GM18511 (cell line): ENCODE measurements at regions not wholly inside any gene's neighbourhood (a gene's known extent, or its start where the extent isn't known, plus 50 kb on each side); places are given as distances from the start of the nearest gene placed in this dataset.
"Not testable (repeated sequence)": the region's sequence is repeated elsewhere in the genome, so short reads cannot be mapped to it uniquely, and the experiment has no call there.

ENCODE experiments used
- ATAC-seq: cut with Tn5 transposase; IDR thresholded peaks from one replicate; pipeline ENCODE4 v1.9.1; 2021; ENCODE audit warnings: mild to moderate bottlenecking, moderate library complexity; ENCODE audit not compliant: unreplicated experiment

GRCh38 chr20:40955326-40955725 is 73.3 kb upstream of the TOP1 start:
- no peak for ATAC-seq

GRCh38 chr20:40955826-40956225 is 72.8 kb upstream of the TOP1 start:
- not testable (repeated sequence) for ATAC-seq

- no peak for ATAC-seq
Observed at GRCh38 chr20:40956542-40957264, 71.9 kb upstream of the TOP1 start.

GRCh38 chr20:40957265-40957760 is 71.3 kb upstream of the TOP1 start:
- ATAC-seq, result no peak

- ATAC-seq, result no peak
Observed at GRCh38 chr20:40958598-40958997, 70.0 kb upstream of the TOP1 start.

GRCh38 chr20:40959325-40960092 is 69.1 kb upstream of the TOP1 start:
- no peak for ATAC-seq

GRCh38 chr20:40960101-40960500 is 68.5 kb upstream of the TOP1 start:
- no peak for ATAC-seq

GRCh38 chr20:40960521-40960956 is 68.1 kb upstream of the TOP1 start:
- no peak for ATAC-seq

- ATAC-seq, result no peak
Observed at GRCh38 chr20:40961176-40961575, 67.4 kb upstream of the TOP1 start.

- no peak for ATAC-seq
Observed at GRCh38 chr20:40961686-40962640, 66.7 kb upstream of the TOP1 start.

GRCh38 chr20:40962733-40963504 is 65.7 kb upstream of the TOP1 start:
- ATAC-seq, result no peak

- no peak for ATAC-seq
Observed at GRCh38 chr20:40963505-40963845, 65.1 kb upstream of the TOP1 start.

- no peak for ATAC-seq
Observed at GRCh38 chr20:40965671-40966070, 63.0 kb upstream of the TOP1 start.

GRCh38 chr20:40966103-40966502 is 62.5 kb upstream of the TOP1 start:
- ATAC-seq, result no peak

- no peak for ATAC-seq
Observed at GRCh38 chr20:40966516-40967185, 62.0 kb upstream of the TOP1 start.

GRCh38 chr20:40967700-40968099 is 60.9 kb upstream of the TOP1 start:
- no peak for ATAC-seq

GRCh38 chr20:40968816-40969562 is 59.6 kb upstream of the TOP1 start:
- peak; percentile 90 for ATAC-seq

GRCh38 chr20:40970218-40970617 is 58.4 kb upstream of the TOP1 start:
- no peak for ATAC-seq

- ATAC-seq, result no peak
Observed at GRCh38 chr20:40977218-40977617, 51.4 kb upstream of the TOP1 start.
